ENCODE measurements at regions not wholly inside any gene's neighbourhood (a gene's known extent, or its start where the extent isn't known, plus 50 kb on each side); places are given as distances from the start of the nearest gene placed in this dataset.

DNA sequence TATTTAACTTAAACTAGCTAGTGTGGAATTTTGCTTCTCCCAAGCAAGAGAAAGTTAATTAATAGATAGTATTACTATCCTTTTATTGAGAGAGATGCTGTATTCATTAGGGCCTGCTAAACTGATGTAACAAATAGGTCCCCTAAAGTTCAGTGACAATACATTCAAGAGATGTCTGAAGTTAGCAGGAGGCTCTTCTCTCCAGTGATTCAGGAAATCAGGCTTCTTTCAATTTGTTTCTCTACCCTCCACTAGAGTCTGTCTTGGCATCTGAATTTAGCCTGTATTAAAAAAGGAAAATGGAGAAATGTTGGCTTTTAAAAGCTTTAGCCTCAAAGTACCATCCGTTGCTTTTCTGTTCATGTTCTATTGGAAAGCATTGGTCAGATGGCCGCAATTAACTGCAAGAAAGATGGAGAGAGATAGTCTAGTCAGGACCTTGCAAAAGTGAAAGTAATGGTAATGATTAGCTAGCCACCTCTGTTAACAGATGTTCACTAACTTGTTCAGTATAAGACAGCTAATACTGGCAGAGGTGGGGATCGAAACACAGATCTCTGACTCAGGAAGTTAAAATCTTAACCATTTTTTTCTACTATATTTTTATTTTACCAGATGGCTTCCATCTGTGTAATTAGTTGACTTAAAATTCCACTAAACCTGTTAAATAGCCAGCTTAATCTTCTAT is 786.8 kb downstream of the TMTC2 start:
- no peak overlapping the region for H3K27ac ChIP-seq
- TF ChIP-seq ZFX (IDR thresholded peaks at IDR 0.05), result no peak
- TF ChIP-seq, protein P1, sequence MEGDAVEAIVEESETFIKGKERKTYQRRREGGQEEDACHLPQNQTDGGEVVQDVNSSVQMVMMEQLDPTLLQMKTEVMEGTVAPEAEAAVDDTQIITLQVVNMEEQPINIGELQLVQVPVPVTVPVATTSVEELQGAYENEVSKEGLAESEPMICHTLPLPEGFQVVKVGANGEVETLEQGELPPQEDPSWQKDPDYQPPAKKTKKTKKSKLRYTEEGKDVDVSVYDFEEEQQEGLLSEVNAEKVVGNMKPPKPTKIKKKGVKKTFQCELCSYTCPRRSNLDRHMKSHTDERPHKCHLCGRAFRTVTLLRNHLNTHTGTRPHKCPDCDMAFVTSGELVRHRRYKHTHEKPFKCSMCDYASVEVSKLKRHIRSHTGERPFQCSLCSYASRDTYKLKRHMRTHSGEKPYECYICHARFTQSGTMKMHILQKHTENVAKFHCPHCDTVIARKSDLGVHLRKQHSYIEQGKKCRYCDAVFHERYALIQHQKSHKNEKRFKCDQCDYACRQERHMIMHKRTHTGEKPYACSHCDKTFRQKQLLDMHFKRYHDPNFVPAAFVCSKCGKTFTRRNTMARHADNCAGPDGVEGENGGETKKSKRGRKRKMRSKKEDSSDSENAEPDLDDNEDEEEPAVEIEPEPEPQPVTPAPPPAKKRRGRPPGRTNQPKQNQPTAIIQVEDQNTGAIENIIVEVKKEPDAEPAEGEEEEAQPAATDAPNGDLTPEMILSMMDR (conservative IDR thresholded peaks at IDR 0.05), result no peak

DNA sequence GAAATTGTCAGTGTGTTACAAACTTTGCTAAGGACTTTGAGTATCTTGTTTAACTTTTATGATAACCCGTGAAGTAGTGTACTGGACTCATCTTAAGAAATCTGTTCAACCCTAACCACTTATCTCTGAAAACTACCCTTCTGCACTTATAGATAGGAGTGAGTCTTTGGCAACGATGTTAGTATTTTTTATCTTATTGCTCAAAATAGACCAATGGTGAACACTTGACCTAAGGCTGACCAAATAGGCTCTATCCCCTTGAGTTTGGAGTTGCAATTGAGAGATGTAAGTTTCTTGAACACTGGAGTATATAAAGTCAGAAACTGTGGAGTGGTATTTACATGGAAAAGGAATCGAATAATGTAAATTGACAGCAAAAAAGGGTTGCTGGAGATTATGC is 786.1 kb downstream of the TMTC2 start:
- H3K27ac ChIP-seq, result no peak overlapping the region
- TF ChIP-seq, protein P1 (conservative IDR thresholded peaks at IDR 0.05), result no peak
- no peak for TF ChIP-seq ZFX (IDR thresholded peaks at IDR 0.05)

GRCh38 chr12:83472350-83472749 is 785.6 kb downstream of the TMTC2 start:
- TF ChIP-seq ZFX (IDR thresholded peaks at IDR 0.05), result no peak
- TF ChIP-seq, protein P1 (conservative IDR thresholded peaks at IDR 0.05), result no peak
- no peak overlapping the region for H3K27ac ChIP-seq

DNA sequence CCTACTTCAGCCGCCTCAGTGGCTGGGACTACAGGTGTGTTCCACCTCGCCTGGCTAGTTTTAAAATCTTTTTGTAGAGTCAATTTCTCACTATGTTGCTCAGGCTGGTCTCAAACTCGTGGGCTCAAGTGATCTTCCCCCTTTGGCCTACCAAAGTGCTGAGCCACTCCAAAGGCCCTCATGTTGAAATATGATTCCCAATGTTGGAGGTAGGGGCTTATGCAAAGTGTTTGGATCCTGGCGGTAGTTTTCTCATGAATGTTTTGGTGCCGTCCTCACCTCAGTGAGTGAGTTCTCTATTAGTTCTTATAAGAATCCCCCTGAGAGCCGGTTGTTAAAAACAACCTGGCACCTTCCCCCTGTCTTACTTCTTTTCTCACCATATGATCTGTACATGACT is 784.6 kb downstream of the TMTC2 start:
- no peak overlapping the region for H3K27ac ChIP-seq
- TF ChIP-seq, protein P1 (conservative IDR thresholded peaks at IDR 0.05), result no peak
- TF ChIP-seq ZFX (IDR thresholded peaks at IDR 0.05), result no peak

DNA sequence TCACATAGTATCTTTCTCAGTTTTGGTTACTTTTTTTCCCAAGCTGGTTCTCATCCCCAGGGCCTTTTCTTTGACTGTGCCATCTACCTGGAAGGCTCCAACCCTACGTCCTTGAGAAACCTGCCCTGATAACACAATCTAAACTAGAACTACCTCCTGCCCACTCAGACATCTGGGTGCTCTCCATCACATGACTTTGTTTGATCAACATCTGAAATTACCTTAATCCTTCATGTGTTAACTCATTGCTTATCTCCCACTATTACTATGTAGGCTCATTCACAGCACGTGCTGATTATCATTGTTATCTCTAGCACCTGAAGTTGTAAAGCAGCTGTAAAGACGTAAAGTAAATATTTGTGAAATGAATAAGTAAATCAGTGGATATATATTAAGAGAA is 784.0 kb downstream of the TMTC2 start:
- H3K27ac ChIP-seq, result no peak overlapping the region
- TF ChIP-seq, protein P1 (conservative IDR thresholded peaks at IDR 0.05), result no peak
- TF ChIP-seq ZFX (IDR thresholded peaks at IDR 0.05), result no peak

- TF ChIP-seq ZFX (IDR thresholded peaks at IDR 0.05), result no peak
- TF ChIP-seq, protein P1 (conservative IDR thresholded peaks at IDR 0.05), result no peak
- no peak overlapping the region for H3K27ac ChIP-seq
Measured at GRCh38 chr12:83468988-83469908, 782.5 kb downstream of the TMTC2 start.

- no peak overlapping the region for H3K27ac ChIP-seq
- no peak for TF ChIP-seq ZFX (IDR thresholded peaks at IDR 0.05)
- TF ChIP-seq, protein P1 (conservative IDR thresholded peaks at IDR 0.05), result no peak
Measured at GRCh38 chr12:83465632-83466031, 778.9 kb downstream of the TMTC2 start.
